DMS153 treated with DMSO at 0.1 percent for 48 hours (cell line): ENCODE measurements at regions not wholly inside any gene's neighbourhood (a gene's known extent, or its start where the extent isn't known, plus 50 kb on each side); places are given as distances from the start of the nearest gene placed in this dataset.
"Not testable (repeated sequence)": the region's sequence is repeated elsewhere in the genome, so short reads cannot be mapped to it uniquely, and the experiment has no call there.

Source experiments
- DNase-seq: peaks from one replicate; lab custom pipeline; 2025; ENCODE audit not compliant: unreplicated experiment; lab: John Stamatoyannopoulos, UW

DNA sequence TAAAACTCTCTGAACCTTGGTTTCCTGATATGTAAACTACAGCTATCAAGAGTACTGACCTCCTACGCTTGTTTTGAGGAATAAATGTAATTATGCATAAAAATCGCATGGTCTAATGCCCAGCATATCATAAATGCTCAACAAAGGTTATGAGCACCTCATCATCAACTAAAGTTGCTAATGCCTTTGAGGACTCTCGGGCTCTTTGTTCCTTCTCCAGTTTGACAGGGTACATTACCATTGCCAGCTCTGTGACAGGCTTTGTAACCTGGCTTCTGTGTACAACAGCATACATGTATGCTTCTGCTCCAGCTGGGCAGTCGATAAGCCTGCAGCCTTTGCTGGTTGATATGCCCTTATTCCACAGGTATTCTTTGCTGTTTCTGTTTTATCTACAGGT lies 95.2 kb downstream of the C9orf152 start:
- DNase-seq = no peak

DNA sequence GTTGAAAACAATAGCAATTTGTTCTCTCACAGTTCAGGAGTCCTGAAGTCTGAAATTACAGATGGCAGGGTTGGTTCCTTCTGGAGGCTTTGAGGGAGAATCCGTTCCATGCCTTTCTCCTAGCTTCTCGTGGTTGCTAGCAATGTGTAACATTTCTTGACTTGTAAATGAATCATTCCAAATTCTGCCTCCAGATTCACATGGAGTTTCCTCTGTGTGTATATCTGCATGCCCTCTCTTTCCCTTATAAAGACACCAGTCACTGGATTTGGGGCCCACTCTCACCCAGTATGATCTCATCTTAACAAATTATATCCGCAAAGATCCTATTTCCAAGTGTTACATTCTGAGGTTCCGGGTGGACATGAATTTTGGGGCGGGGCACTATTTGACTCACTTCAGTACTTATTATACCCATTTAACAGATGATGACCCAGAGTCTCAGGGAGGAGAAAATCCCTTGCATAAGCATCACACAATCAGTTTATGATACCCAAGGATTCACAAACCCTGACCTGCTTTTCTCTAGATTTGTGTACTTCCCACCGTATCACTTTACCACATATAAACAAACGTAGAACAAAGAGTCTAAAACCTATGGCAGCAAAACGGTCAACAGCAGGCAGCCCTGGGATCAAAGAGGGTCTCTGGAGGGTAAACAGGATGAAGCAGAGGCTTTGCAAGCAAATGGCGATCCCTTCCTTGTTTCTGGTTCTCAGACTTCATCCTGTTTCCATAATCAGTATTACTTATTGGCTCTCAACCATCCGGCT lies 93.7 kb downstream of the C9orf152 start:
- no peak for DNase-seq

DNA sequence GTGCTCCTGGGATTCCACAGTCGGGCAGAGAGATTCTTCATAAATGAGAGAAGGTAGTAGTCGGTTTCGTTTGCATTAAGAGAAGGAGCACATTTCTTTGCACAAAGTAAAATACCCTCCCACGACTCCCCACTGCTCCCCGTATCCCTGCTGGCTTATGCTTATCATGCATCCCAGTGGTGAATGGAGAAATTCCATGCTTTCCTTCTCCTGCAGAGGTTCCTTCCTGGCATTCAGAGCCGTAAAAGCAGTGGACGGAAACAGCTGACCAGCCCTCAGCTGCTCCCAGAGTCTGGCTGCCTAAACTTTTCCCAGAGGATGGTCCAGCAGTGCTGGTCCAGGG lies 93.1 kb downstream of the C9orf152 start:
- no peak for DNase-seq

DNA sequence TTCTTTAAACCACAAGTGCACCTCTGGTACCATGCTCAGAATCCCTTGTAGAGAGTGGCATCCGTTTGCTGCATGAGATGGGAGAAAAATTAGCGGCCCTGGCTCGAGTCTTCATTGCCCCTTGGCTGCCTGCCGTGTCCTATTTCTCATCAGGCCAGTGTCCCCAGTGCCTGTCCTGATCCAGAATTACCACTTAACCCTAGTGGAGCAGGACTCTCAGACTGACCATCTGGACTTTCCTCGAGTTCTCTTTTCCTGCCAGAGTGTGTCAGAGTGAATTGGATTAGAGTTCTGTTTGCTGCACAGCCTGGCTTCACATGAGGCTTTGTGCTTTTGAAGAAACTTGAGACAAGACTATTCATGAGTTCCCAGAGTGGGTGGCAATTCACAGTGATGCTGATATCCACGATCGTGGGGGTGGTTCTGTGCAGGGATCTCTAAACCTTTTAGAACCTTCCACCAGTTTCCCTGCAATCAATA lies 92.6 kb downstream of the C9orf152 start:
- no peak for DNase-seq

DNA sequence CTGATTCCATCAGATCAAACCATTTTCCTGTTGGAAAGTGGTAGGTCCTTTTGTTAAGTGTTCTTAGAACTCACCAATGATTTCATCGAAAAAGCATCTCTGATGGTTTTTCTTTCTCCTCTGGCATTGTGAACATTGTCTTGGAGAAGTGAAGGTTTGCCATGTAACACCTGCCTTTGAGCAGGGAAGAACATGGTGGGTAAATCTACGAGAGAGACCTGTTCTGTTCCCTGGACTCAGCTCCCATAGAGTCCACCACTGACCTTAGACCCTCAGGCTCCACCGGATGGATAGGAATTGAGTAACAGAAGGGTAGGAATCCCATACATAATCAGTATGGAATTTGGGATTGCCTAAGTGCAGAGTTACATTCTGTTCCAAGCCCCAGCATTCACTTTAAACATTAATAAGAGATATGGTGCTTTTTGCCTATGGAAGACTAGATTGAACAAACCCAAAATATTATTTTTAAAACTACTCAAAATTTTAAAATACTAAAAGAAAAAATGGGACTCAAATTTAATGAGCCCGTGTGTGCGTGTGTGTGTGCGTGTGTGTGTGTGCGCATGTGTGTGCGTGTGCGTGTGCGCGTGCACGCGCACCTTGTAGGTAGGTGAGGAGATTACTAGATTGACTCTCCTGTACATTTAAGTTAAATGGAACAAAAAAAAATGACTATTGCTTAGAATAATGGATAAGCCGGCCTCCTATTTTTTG lies 92.0 kb downstream of the C9orf152 start:
- no peak for DNase-seq

DNA sequence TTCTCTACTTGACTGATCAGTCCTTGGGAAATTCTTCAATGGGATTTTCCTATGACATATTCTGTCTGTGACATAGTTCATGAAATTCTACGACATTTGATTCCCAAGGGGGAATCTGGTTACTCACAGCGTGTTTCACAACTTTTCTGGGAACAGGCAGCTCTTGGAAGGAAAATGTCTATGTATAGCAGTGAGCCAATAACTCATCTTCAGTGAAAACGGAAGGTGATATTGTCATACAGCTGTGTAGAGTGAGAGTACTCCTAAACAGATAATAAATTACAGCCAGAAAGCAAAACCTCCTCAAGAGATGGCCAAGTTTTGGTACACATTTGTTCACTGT lies 91.4 kb downstream of the C9orf152 start:
- no peak for DNase-seq

DNA sequence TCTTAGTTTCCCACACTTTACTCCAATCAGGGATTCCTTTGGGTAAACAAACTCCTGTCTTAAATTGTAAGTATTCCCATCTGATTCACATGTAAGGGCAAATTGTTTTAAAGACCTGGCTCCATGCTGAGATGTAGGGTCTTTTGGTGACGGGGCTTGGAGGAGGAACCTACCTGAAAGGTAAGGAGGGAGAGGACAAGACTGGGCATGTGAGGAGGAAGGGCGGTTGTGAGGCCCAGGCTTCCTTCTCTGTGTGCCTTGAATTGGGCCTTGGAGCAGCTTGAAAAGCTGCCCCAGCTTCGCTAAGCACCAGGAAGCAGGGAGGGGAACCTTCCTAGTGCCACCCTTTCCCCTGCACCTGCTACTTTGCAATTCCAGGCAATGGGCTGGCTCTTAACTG lies 86.8 kb downstream of the C9orf152 start:
- no peak for DNase-seq

DNA sequence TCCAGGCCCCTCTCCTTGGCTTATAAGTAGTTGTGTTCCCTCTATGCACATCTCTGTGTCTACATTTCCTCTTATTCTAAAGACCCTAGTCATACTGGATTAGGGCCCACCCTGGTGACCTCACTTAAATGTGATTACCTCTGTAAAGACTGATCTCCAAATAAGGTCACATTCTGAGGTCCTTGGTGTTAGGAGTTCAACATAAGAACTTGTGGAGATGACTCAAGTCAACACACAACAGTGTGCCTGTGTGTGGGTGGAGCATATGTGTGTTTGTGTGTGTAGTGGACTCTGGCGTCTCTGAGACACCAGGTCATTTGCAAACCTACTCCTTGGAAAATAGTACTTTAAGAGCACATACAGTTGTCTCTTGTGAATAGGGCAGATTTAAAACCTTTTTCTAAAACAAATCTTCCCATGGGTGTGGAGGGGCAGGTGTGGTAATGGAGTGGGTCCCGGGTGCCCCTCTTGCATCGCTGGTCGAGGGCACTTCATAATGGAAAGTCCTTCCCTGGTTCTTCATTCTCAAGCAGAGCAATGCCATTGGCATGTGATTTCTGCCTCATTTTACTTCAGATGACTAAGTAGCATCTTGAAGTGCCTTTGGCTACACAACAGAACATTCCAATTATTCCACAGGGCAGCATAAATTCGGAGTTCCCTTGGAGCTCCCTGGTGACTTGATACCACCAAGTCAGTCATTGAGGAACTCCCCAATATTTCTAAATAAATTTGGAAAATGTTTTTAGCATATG lies 84.4 kb downstream of the C9orf152 start:
- no peak for DNase-seq

DNA sequence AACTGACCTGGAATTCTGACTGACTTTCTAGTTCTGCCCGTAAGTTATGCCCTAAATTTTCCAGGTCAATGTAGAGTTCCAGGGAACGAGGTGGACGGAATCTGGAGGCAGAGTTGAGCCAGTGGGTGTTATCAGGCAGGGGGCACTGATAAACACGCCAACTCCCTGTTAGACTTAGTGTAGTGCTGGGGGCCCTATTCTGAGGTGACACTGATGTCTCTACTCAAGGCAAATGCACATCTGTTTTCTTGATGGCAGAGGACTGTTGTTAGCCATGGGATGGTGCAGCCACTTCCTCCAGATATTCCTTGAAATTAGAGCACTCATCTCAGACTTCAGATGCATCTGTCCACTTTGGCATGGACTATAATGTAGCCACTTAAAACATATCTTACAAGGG lies 83.5 kb downstream of the C9orf152 start:
- DNase-seq = no peak

DNA sequence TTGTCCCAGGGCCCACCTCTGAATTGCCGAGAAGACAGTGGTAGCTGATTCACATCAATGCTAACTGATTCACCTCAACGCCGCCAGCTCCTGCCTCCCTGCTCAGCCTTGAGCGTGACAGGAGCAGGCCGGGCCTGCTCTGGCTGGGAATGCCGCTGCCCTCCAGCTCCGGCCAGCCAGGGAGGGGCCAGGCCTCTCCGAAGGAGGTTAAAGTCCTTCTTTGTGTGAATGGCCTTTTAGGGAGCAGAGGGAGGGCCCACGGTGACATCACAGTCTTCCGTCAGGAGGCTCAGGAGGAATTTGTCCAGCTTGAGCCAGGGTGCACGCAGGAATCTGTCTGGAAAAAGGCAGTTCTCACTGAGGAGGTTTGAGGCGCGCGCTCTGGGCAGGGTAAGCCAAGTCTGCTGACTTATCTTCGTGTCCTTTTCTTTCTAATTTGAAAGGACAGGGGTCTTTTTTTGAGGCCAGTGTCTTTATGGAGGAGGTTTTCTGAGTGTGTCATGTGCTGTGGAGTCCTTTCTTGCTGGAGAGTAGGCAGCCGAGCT lies 82.7 kb downstream of the C9orf152 start:
- DNase-seq = no peak

DNA sequence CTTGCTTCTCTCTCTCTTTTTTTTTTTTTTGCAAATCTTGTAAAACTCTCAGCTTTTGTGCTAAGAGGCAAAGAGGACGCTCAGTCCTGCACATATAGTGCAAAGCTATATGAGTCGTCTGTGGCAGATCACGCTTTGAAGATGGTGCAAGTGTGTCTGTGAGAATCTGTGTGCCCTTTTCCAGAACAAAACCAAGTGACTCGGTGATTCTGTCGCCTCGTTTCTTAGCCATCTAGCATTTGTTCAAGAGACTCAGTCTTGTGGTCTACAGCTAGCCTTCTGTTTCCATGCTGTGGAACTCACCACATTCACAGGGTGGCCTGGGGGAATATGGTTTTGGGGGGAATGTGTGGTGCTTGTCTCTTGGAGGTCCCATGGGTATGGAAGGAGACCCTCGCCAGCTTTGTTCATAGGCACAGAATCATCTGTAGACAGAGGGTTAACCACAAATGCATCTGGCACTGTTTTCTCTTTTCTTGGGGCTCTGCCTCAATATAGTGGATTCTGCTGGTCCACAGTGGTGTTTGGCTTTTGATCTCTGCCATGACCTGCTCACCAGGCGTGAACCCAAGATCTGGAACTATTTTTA lies 82.1 kb downstream of the C9orf152 start:
- DNase-seq = no peak

DNA sequence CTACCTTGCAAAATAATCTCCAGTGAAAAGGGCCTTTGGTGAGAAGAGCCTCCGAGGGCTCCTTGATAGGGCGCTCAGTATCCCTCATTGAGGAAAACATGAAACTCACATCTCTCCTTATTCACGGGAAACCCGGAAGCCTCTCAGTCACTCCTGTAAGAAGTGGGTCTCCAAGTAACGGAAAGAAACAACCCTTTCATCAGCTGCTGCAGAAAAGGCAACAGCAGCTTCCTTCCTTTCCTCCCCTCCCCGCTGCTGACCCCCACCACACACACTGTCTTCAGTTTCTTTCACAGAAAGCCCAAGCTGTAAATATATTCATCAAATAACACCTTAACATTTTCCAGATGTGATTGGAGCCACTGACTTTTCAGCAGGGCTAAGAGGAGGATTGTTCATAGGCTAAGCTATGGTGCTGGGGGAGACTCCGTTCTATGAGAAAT lies 81.4 kb downstream of the C9orf152 start:
- DNase-seq = no peak

DNA sequence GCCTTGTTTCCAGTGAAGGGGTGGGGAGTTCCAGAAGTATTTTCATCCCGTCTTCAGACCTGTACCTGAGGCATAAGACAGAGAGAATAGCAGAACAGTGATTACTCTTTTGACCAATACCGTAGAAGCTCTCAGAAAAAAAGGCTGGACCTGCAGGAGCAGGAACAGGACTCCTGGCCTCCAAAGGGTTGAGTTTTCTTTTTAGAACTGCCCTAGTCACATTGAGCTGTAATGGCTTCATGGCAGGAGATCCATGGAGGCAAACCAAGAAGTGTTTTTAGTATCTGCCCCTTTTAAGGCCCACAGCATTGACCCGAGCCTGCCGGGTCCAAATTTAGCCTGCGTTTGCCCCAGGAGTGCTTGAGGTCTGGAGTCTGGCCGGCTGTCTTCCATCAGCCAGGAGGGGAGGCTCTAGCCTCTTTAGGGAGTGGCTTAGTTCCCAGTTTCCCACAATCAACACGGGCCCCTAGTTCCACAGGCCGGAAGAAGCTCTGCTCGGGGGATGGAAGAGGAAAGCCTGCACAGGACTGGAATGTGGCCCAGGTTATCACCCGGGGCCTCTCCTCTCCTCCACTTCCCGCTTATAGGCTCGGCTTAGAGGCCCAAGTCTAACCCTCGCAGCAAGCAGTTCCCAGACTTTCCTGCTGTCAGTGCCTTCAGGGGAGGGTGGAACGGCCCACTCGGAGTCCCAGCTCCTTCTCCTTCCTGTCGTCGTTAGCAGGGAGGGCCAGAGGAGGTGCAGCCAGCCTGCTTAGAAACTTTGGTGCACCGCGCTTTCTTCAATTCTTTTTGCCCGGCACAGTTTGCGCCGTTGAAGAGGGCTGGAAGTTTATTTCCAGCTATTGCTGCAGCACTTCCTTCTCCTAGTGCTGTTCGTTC lies 80.7 kb downstream of the C9orf152 start:
- no peak for DNase-seq

DNA sequence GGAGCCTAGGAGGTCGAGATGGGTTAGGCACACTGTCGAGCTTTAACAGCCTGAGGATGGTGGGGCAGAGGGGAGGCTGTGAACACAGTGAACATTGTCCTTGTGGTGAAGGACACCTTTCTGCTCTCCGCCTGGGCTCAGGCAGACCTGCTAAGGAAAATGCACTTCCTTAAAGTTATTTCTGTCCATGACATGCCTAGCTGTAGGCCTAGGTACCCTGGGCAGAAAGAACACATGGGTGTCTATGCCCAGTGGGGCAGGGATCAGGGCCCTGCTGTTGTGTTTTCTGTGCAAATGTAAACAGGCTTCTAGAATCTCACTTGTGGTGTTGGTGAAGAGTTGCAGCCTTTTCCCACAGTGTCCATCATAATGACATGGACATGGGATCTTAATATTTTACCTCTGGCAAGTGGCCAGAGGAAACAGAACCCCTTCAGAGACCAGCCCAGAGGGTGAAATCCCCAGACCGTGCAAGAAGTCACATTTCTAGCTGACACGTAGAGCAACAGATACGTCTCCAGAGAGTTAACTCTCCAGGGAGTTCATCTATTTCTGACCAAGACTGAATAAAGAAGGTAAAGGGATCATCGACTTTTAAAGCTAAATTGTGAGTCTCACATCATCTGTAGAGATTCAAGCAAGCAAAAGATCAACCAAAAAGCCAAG lies 79.2 kb downstream of the C9orf152 start:
- no peak for DNase-seq

DNA sequence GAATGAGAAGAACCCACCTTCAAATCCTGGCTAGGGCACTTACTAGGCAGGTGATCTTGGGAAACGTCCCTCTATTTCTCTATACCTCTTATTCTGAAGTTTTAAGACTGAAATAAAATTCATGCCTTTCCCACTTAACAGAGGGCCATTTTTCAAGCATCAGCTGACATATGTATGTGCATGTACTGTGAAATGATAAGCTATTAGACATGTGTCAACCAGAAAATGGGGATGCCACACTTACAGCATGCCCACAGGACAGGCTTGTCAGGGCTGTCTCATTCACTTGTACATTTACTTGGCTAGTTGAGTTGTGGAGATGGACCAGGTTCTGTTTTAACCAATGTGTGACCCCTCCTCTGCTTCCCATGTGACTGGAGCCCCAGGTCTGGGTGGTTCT lies 78.5 kb downstream of the C9orf152 start:
- no peak for DNase-seq

DNA sequence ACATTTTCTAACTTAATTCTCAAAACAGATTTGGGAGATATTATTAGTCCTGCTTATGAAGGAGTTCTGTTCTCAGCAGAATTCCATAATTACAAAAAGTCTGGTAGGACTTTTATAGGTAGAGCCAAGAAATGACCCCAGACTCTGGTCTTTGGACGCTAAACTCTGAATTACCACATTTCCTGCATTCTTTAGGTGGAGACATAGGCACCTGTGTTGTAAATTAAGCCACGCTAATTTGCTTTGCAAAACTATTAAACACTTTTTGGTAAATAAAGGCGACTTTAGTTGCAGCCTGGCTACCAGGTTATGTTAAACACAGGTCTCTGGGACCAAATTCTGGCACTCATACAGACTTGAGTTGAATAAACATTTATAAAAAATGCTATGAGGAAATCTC lies 77.7 kb downstream of the C9orf152 start:
- no peak for DNase-seq

DNA sequence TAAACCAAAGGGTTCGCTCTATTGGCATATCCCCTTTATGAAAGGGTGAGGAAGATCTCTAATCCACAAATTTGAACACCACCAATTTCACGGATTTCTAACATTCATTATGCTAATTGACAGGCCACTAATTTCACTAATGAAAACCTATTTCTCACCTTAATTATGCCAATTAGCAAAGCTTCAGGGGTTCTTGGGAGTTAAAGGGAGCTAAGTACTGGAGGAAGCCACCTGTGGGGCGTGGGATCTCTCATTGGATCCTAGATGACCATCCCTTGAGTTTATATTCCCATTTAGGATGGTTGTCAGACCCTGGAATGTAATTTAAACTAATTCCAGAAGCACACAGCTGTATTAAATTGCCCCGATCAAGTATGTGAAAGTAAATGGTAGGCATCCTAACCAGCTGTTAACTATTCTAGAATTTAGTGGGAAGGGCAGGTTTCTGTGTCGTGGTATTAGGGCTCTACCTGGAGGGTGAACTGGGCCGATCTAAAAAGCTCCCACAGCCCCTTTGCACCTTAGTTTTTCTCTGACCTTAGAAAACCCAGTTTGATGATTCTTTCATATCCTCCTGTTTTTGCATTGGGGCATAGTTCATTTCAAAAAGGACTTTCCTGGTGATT lies 77.1 kb downstream of the C9orf152 start:
- no peak for DNase-seq

DNA sequence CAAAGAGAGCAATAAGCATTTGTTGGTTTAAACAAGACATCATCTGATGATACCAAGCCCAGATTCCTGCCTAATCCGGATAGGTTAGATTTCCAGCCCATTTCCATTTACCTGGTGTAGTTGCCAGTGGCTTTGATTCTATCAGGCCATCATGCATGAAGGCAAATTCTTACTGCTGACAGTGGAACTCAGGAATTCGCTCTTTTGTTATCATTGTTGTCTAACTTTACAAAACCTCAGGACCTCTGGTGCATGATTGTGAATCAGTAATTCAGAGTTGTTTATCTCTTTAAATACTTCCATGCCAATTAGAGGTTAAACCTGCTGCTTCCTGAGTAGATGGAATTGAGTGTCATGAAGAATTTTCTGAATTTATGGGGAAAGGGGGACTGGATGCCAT lies 76.5 kb downstream of the C9orf152 start:
- no peak for DNase-seq

DNA sequence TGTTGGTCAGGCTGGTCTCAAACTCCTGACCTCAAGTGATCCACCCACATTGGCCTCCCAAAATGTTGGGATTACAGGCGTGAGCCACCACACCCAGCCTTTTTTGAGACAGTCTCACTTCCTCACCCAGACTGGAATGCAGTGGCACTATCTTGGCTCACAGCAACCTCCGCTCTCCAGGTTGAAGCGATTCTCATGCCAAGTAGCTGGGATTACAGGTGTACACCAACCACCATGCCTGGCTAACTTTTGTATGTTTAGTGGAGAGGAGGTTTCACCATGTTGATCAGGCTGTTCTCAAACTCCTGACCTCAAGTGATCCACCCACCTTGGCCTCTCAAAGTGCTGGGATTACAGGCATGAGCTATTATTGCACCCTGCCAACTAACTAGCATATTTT lies 75.4 kb downstream of the C9orf152 start:
- DNase-seq = not testable (repeated sequence)
